ENCODE measurements at regions not wholly inside any gene's neighbourhood (a gene's known extent, or its start where the extent isn't known, plus 50 kb on each side); places are given as distances from the start of the nearest gene placed in this dataset.

- DNase-seq (ENCODE audit: extremely low read depth, low read depth), result no peak
Measured at GRCh38 chr18:10032331-10033015, 118.7 kb downstream of the VAPA start.

- no peak for DNase-seq (ENCODE audit: extremely low read depth, low read depth)
Measured at GRCh38 chr18:10033016-10033399, 119.2 kb downstream of the VAPA start.

- no peak for DNase-seq (ENCODE audit: extremely low read depth, low read depth)
Measured at GRCh38 chr18:10035281-10035991, 121.6 kb downstream of the VAPA start.

- DNase-seq (ENCODE audit: extremely low read depth, low read depth), result no peak
Measured at GRCh38 chr18:10036479-10036878, 122.7 kb downstream of the VAPA start.

GRCh38 chr18:10037181-10037580, 123.4 kb downstream of the VAPA start:
- DNase-seq (ENCODE audit: extremely low read depth, low read depth), result no peak

GRCh38 chr18:10038268-10038667, 124.5 kb downstream of the VAPA start:
- DNase-seq (ENCODE audit: extremely low read depth, low read depth), result no peak

GRCh38 chr18:10040287-10041011, 126.6 kb downstream of the VAPA start:
- DNase-seq (ENCODE audit: extremely low read depth, low read depth), result no peak

- no peak for DNase-seq (ENCODE audit: extremely low read depth, low read depth)
Measured at GRCh38 chr18:10041180-10041579, 127.4 kb downstream of the VAPA start.

- DNase-seq (ENCODE audit: extremely low read depth, low read depth), result no peak
Measured at GRCh38 chr18:10042492-10042891, 128.7 kb downstream of the VAPA start.

GRCh38 chr18:10044054-10044453, 130.2 kb downstream of the VAPA start:
- DNase-seq (ENCODE audit: extremely low read depth, low read depth), result no peak

GRCh38 chr18:10045296-10045891, 131.6 kb downstream of the VAPA start:
- no peak for DNase-seq (ENCODE audit: extremely low read depth, low read depth)

- DNase-seq (ENCODE audit: extremely low read depth, low read depth), result no peak
Measured at GRCh38 chr18:10046178-10046807, 132.5 kb downstream of the VAPA start.

- no peak for DNase-seq (ENCODE audit: extremely low read depth, low read depth)
Measured at GRCh38 chr18:10047237-10047636, 133.4 kb downstream of the VAPA start.

GRCh38 chr18:10049747-10050146, 135.9 kb downstream of the VAPA start:
- DNase-seq (ENCODE audit: extremely low read depth, low read depth), result no peak

- DNase-seq (ENCODE audit: extremely low read depth, low read depth), result no peak
Measured at GRCh38 chr18:10050956-10051355, 137.1 kb downstream of the VAPA start.

- no peak for DNase-seq (ENCODE audit: extremely low read depth, low read depth)
Measured at GRCh38 chr18:10051877-10052631, 138.2 kb downstream of the VAPA start.

GRCh38 chr18:10052871-10053270, 139.1 kb downstream of the VAPA start:
- DNase-seq (ENCODE audit: extremely low read depth, low read depth), result no peak

GRCh38 chr18:10053861-10054260, 140.0 kb downstream of the VAPA start:
- DNase-seq (ENCODE audit: extremely low read depth, low read depth), result no peak

- no peak for DNase-seq (ENCODE audit: extremely low read depth, low read depth)
Measured at GRCh38 chr18:10054366-10054765, 140.6 kb downstream of the VAPA start.

- no peak for DNase-seq (ENCODE audit: extremely low read depth, low read depth)
Measured at GRCh38 chr18:10055125-10055750, 141.4 kb downstream of the VAPA start.

All from NCI-H460 (cell line).